B cell (primary cell): ENCODE measurements at regions not wholly inside any gene's neighbourhood (a gene's known extent, or its start where the extent isn't known, plus 50 kb on each side); places are given as distances from the start of the nearest gene placed in this dataset.

ENCODE experiments used
- ATAC-seq: fragments of 200-7000 bp; cut with Tn5 transposase; one replicate; pipeline ENCODE4 v1.10.0; 2021; ENCODE audit warnings: low read depth, mild to moderate bottlenecking, moderate number of reproducible peaks, moderate library complexity
- CTCF ChIA-PET: fragments of 350-600 bp; sonication (Branson Sonifier 250); formaldehyde crosslinking; loops from one replicate; lab custom pipeline; 2021; ENCODE audit warnings: antibody characterized with exemption, inconsistent platforms; lab: Charles Lee
- POLR2A ChIA-PET: fragments of 350-600 bp; sonication (Branson Sonifier 250); formaldehyde crosslinking; loops from one replicate; lab custom pipeline; 2021; ENCODE audit warnings: antibody characterized with exemption; lab: Charles Lee
- DNase-seq: peaks from one replicate; pipeline ENCODE4 v3.0.0; 2013
- H2AFZ ChIP-seq: 2 replicates; pipeline ENCODE4 v1.6.1; 2012; ENCODE audit warnings: mild to moderate bottlenecking, low read depth, low read length; ENCODE audit not compliant: insufficient read depth, poor library complexity, severe bottlenecking
- H3K27ac ChIP-seq, 2 donors: 1 replicate in 1 of 2; 2 replicates in 1 of 2; pipeline ENCODE4 v1.5.1; 2012 to 2013; ENCODE audit warnings: low read length in 2 of 2, mild to moderate bottlenecking in 2 of 2, moderate library complexity in 1 of 2
- H3K27me3 ChIP-seq, 4 experiments: fragments of 200-600 bp in 1 of 4; sonication (generic) in 1 of 4; replicated peaks in 1 of 4; 1 replicate in 2 of 4; 2 replicates in 2 of 4; pipeline versions ENCODE4 v1.6.1 to v1.7.0; 2013 to 2016; ENCODE audit warnings: low read length in 3 of 4, mild to moderate bottlenecking in 2 of 4, mixed read lengths in 1 of 4, moderate library complexity in 1 of 4; ENCODE audit not compliant: insufficient read depth in 4 of 4, control insufficient read depth in 3 of 4; ENCODE audit errors: control extremely low read depth in 1 of 4
- H3K36me3 ChIP-seq, 2 experiments: replicated peaks in 1 of 2; 1 replicate in 1 of 2; 2 replicates in 1 of 2; pipeline versions ENCODE4 v1.6.1 to v1.7.1; 2013; ENCODE audit warnings: low read length in 1 of 2; ENCODE audit not compliant: insufficient read depth in 2 of 2, control insufficient read depth in 1 of 2; ENCODE audit errors: control extremely low read depth in 1 of 2, extremely low read depth in 1 of 2
- H3K4me1 ChIP-seq, 2 donors: fragments of 200-600 bp in 1 of 2; sonication (generic) in 1 of 2; 1 replicate in 1 of 2; 2 replicates in 1 of 2; pipeline versions ENCODE4 v1.5.1 to v1.6.1; 2013 to 2017; ENCODE audit warnings: low read length in 2 of 2; ENCODE audit not compliant: control insufficient read depth in 2 of 2, insufficient read depth in 2 of 2
- H3K4me2 ChIP-seq: replicated peaks from 2 replicates; pipeline ENCODE3; 2012; ENCODE audit warnings: mild to moderate bottlenecking, low read depth, low read length; ENCODE audit not compliant: poor library complexity, severe bottlenecking
- H3K4me3 ChIP-seq, 5 experiments: fragments of 200-600 bp in 1 of 5; sonication (generic) in 1 of 5; 1 replicate in 3 of 5; 2 replicates in 2 of 5; pipeline versions ENCODE4 v1.5.1 to v1.7.0; 2011 to 2016; ENCODE audit warnings: low read length in 4 of 5, mild to moderate bottlenecking in 4 of 5, low read depth in 2 of 5, control low read depth in 1 of 5, moderate library complexity in 1 of 5; ENCODE audit not compliant: insufficient read depth in 1 of 5; ENCODE audit errors: control extremely low read depth in 1 of 5, extremely low read depth in 1 of 5
- H3K79me2 ChIP-seq: fragments of 200-600 bp; sonication (generic); one replicate; pipeline ENCODE4 v1.6.0; 2016; ENCODE audit warnings: low read length; ENCODE audit not compliant: control insufficient read depth, insufficient read depth
- H3K9ac ChIP-seq: fragments of 200-600 bp; sonication (generic); 2 replicates; pipeline ENCODE4 v1.6.1; 2017; ENCODE audit warnings: mild to moderate bottlenecking, low read length, moderate library complexity
- H3K9me3 ChIP-seq, 3 donors: one replicate each; pipeline versions ENCODE4 v1.6.1 to v1.7.1; 2013; ENCODE audit warnings: low read length in 2 of 3; ENCODE audit not compliant: control insufficient read depth in 2 of 3, insufficient read depth in 1 of 3; ENCODE audit errors: control extremely low read depth in 1 of 3
- H4K20me1 ChIP-seq: 2 replicates; pipeline ENCODE4 v1.6.0; 2012; ENCODE audit warnings: mild to moderate bottlenecking, low read length; ENCODE audit not compliant: insufficient read depth, control insufficient read depth, poor library complexity, severe bottlenecking
- H3K27ac Mint-ChIP-seq: one replicate; pipeline ENCODE4 v1.8.0; 2021; ENCODE audit warnings: mixed read lengths
- H3K27me3 Mint-ChIP-seq: one replicate; pipeline ENCODE4 v1.8.0; 2021; ENCODE audit warnings: mixed read lengths
- H3K4me1 Mint-ChIP-seq: one replicate; pipeline ENCODE4 v1.8.0; 2021; ENCODE audit warnings: mixed read lengths
- H3K4me3 Mint-ChIP-seq: one replicate; pipeline ENCODE4 v1.8.0; 2021; ENCODE audit warnings: mixed read lengths
- H3K9me3 Mint-ChIP-seq: one replicate; pipeline ENCODE4 v1.8.0; 2022; ENCODE audit warnings: mixed read lengths; ENCODE audit not compliant: insufficient read depth
- CTCF ChIP-seq: fragments of 200-600 bp; IDR thresholded peaks from one replicate; pipeline ENCODE4 v1.8.0; 2022; ENCODE audit warnings: antibody characterized with exemption, mild to moderate bottlenecking
- EZH2 ChIP-seq: IDR thresholded peaks from 2 replicates; pipeline ENCODE4 v1.6.1; 2012; ENCODE audit warnings: borderline replicate concordance, low read depth, mild to moderate bottlenecking, moderate library complexity, low read length; ENCODE audit not compliant: insufficient read depth, poor library complexity, severe bottlenecking
- WGBS: methylation state at CpG from one replicate; pipeline ENCODE4 v1.1.5; 2013; ENCODE audit warnings: missing lambda C conversion rate; ENCODE audit not compliant: insufficient coverage; 5-methylcytosine and 5-hydroxymethylcytosine counted together
- intact Hi-C: fragments of 100-400 bp; cut with micrococcal nuclease; formaldehyde crosslinking; loops from one replicate; pipeline ENCODE4 v1.10.0; 2022

GRCh38 chr9:92181296-92181695 lies 66.1 kb upstream of the SPTLC1 start:
- no peak overlapping the region for H3K27ac Mint-ChIP-seq
- Histone ChIP-seq H3K36me3 (no peaks in the 10 kb centered on the region), H2AFZ (no peak overlapping the region), H4K20me1 (no peaks in the 10 kb centered on the region), H3K4me3 (no peak overlapping the region), H3K4me2 (no peak overlapping the region), H3K9me3 (peaks cover 0 to 4% (median 0%) of the 10 kb centered on the region in 3 donors), H3K27me3 (no peaks in the 10 kb centered on the region), H3K79me2 (no peaks in the 10 kb centered on the region), H3K27ac (no peak overlapping the region), H3K9ac (no peak overlapping the region), H3K4me1 (no peaks in the 10 kb centered on the region)
- H3K4me3 Mint-ChIP-seq, result no peak overlapping the region
- intact Hi-C loops, result no loop called here
- no peak for TF ChIP-seq EZH2
- no peak for TF ChIP-seq CTCF
- WGBS, result 13% methylated on average over 1 of the region's 4 CpGs
- H3K27me3 Mint-ChIP-seq, result peaks cover 11% of the 10 kb centered on the region
- ATAC-seq (no peak), DNase-seq (no peak)
- ChIA-PET POLR2A (no interaction called here), CTCF (interaction anchor here (1.3 kb wide), 1 partner anchor 41 kb away, joined by 4 read pairs; no protein-coding TSS in a partner anchor)
- H3K4me1 Mint-ChIP-seq, result peaks cover 4% of the 10 kb centered on the region
- H3K9me3 Mint-ChIP-seq, result peaks cover 3% of the 10 kb centered on the region

- H3K36me3 ChIP-seq, result no peaks in the 10 kb centered on the region
- ATAC-seq (no peak), DNase-seq (no peak)
- H3K27me3 ChIP-seq, result no peaks in the 10 kb centered on the region
- H4K20me1 ChIP-seq, result no peaks in the 10 kb centered on the region
- Mint-ChIP-seq H3K4me1 (peaks cover 4% of the 10 kb centered on the region), H3K27ac (no peak overlapping the region), H3K4me3 (no peak overlapping the region), H3K9me3 (peaks cover 3% of the 10 kb centered on the region), H3K27me3 (peaks cover 9% of the 10 kb centered on the region)
- POLR2A ChIA-PET, result no interaction called here
- WGBS, result 37% methylated on average over 7 of the region's 7 CpGs
- H3K4me3 ChIP-seq, result no peak overlapping the region
- H3K4me2 ChIP-seq, result no peak overlapping the region
- no peaks in the 10 kb centered on the region for H3K79me2 ChIP-seq
- H2AFZ ChIP-seq, result no peak overlapping the region
- intact Hi-C loops, result no loop called here
- H3K27ac ChIP-seq, result no peak overlapping the region
- CTCF ChIA-PET, result no interaction called here
- peaks cover 0 to 4% (median 0%) of the 10 kb centered on the region in 3 donors for H3K9me3 ChIP-seq
- H3K9ac ChIP-seq, result no peak overlapping the region
- no peaks in the 10 kb centered on the region for H3K4me1 ChIP-seq
- TF ChIP-seq EZH2, result no peak
- no peak for TF ChIP-seq CTCF
Observed at GRCh38 chr9:92180669-92181181, 65.5 kb upstream of the SPTLC1 start.
